Lung microvascular endothelial cell (primary cell): ENCODE measurements at regions not wholly inside any gene's neighbourhood (a gene's known extent, or its start where the extent isn't known, plus 50 kb on each side); places are given as distances from the start of the nearest gene placed in this dataset.
"Not testable (repeated sequence)": the region's sequence is repeated elsewhere in the genome, so short reads cannot be mapped to it uniquely, and the experiment has no call there.

Source experiments
- DNase-seq, 2 donors: peaks; one replicate each; pipeline versions ENCODE4 v3.0.0 to v3.0.0-alpha.2; 2010; ENCODE audit warnings: low read depth in 2 of 2

DNA sequence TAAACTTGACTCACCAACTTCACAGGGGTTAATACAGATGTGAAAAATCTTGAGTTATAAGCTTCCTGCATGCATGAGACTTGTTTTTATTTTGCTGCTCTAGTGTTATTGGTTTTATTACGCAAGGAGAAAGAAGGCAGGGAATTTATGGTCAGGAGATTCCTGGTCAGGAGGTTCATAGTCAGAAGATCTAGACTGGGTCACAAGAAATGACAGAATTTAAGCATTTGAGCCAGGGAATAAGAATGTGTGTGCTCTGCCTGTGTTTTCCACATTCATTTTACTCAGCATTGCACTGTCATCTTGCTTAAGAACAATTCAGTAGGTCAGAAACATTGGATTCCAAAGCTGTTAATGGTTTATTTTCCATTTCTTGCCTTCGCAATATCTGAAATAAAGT is 2522.1 kb downstream of the ARAP2 start:
- no peak for DNase-seq

DNA sequence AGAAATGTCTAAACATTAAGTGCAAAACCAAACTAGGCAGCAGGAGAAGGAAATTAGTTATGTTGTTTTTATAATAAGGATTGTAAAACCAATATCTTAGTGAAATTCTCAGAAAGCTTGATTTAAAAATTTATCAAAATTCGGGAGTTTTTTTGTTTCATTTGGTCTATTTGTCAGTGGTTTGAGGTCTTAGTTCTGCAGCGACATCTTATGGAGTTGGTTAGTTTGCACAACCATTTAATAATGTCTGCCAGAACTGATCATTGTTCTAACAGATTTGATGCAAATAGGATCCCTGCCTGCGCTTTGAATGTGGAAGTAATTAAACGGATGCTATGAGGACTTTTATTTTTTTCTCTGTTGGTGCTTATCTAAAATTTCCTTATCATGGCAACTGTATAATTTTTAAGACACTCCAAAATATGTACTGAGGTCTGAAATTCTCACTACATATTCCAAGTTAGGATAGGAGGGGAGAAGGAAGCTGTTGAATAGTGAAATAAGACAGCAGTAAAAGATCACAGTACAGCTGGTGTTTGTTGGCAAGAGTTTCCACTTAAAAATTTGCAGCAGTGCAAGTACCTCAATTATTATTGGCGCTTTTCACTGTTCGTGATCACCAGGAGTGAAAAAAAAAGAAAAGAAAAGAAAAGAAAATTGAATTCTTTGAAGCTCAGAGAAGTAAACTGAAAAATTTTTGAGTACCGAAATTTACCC is 2521.4 kb downstream of the ARAP2 start:
- DNase-seq = no peak

DNA sequence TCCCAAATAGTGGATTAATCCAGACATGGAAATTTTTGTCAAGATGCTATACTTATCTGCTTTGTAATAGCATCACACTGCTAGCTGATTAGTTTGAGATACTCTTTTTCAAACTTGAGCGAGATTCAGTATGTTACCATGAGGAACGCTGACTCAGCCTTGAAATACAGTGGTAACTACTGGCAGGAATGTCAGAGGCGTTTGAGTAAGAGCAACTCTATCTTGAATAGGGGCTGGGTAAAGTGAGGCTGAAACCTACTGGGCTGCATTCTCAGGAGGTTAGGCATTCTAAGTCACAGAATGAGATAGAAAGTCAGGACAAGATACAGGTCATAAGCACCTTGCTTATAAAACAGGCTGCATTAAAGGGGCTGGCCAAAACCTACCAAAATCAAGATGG is 2519.6 kb downstream of the ARAP2 start:
- no peak for DNase-seq

DNA sequence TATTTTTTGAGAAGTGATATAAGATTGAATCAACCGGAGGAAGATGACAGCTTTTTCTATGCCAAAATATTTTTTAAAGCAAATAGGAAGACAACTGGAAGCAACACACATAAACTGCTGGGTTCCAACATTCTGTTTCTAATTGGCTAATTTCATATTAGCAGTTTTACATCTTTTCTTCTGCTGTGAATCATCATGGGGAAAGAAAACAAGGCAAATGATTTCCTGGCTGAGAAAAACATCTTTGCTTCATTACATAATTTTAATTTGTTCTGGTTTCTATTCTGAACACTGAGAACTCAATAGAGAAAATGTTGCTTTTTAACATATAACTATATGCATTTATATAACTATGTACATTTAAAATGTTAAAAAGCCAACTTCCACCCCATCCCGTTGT is 2518.5 kb downstream of the ARAP2 start:
- DNase-seq = no peak

GRCh38 chr4:33737726-33738125 is 2506.6 kb downstream of the ARAP2 start:
- DNase-seq = no peak

GRCh38 chr4:33739884-33740632 is 2504.3 kb downstream of the ARAP2 start:
- DNase-seq = no peak

- not testable (repeated sequence) for DNase-seq
Measured at GRCh38 chr4:33740871-33741270, 2503.4 kb downstream of the ARAP2 start.

GRCh38 chr4:33746979-33747378 is 2497.3 kb downstream of the ARAP2 start:
- no peak for DNase-seq

DNA sequence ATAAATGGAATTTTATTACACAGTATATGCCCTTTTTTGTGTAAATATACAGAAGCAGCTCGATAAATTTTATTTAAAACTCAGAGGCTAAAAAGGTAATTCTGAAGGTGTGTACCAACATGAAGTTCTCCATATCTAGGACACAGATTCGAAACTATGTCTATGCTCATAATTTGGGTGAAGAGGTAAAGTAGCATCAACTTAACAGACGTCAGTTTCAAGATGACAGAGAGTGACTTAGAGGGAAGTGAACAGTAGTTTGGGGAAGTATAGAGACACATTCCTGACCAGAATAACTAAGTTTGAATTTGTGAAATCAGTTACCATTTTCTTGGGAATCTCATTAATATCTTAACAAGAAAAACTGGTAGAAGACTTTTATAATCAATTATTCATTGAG is 2493.3 kb downstream of the ARAP2 start:
- no peak for DNase-seq

DNA sequence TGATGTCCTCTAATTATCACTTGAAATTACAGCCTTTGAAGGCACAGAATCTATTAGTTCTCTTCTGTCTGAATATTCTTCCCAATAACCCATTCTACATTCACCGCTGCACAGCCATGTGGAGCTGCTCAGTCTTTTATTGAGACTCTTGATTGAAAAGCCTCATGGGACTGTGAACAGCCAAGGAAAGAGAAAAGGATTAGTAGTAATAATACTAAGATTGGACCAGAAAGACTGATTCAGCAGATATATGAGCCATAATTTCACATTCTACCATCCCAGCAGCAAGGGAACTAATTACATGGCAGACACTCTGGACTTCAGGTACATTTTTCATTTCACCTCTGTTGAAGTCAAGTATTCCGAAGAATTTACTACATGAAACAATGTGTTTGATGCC is 2471.7 kb downstream of the ARAP2 start:
- DNase-seq = no peak

DNA sequence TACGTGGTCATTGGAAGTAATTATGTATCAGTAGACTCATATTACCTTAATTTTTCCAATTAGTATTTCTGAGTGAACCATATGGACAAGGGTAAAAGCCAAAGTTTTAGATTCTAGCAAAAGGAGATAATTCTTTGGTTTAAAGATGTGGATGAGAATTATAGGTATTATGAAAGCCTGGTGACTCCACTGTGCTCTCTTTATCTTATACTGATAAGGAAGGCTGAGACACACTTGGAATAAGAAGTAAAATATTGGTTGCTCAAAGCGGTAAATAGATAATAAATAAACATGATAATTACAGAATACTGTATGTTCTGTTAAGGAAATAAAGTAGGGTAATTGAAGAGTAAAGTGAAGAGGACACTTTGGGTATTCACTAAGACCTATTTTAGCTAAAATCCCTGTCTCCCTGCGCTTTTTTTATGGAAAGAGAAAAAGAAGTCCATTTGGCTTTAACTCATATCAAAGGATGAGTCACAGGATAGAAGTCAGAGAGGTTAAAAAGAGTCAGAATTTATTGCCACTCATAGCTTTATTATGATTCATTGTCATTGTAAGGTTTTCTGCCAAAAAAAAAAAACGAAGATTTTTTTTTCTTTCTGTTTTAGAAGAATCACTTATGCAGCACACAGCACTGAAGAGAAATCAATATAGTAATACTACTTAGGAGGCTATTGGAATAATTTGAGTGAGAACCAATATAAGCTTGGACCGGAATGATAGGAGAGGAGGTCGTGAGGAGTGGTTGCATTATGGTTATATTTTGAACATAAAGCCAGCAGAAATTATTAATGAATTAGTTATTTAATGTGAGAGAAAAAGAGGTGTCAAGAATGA is 2463.1 kb downstream of the ARAP2 start:
- DNase-seq = no peak

GRCh38 chr4:33785843-33786242 is 2458.5 kb downstream of the ARAP2 start:
- DNase-seq = no peak

- no peak for DNase-seq
Measured at GRCh38 chr4:33802578-33802977, 2441.7 kb downstream of the ARAP2 start.

GRCh38 chr4:33825685-33826084 is 2418.6 kb downstream of the ARAP2 start:
- DNase-seq = no peak

GRCh38 chr4:33829356-33829755 is 2415.0 kb downstream of the ARAP2 start:
- DNase-seq = not testable (repeated sequence)

DNA sequence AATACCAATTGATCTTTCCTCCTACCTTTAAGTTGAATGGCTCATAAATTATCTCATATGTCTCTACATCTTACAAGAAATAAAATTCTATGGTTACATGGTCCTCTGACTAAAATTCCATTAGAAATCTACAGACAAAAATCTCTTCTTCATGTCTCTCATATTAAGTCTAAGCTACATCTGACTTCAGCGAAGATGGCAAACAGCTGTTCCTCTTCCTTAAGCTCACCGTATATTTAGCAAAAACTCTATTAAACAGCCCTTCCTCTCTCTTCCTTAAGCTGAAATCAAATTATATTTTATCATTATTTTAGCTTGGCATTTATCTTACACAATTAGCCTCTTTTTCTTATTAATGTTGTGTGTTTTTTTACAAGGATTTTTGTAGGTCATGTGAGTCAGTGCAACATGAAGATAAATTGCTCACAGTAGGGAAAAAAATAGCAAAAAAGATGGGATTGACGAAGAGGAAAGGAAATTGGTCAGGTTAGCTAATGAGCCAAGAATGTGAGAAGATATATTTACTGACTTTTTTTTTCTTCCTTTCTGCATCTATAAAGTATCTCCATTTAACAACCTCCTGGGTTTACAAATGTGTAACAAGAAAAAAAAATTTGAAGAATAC is 2412.8 kb downstream of the ARAP2 start:
- no peak for DNase-seq

DNA sequence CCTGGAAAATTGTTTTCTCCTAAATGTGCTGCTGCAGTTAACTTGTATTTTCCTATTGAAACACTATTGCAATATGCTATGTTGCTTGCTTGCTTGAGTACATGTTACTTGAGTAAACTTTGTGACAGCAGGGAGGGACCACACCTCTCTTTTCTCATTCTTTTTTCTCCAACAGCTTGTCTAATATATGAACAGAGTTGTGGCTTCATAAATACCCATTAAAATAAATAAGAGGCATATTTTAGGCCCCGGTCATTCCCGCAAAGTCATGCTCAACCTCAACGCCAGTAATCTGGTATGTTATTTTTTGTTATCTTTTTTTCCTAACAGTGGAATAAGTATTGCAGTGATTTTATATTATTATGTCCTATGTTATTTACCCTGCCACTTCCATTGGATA is 2408.6 kb downstream of the ARAP2 start:
- not testable (repeated sequence) for DNase-seq

- DNase-seq = no peak
Measured at GRCh38 chr4:33837043-33837838, 2407.1 kb downstream of the ARAP2 start.

DNA sequence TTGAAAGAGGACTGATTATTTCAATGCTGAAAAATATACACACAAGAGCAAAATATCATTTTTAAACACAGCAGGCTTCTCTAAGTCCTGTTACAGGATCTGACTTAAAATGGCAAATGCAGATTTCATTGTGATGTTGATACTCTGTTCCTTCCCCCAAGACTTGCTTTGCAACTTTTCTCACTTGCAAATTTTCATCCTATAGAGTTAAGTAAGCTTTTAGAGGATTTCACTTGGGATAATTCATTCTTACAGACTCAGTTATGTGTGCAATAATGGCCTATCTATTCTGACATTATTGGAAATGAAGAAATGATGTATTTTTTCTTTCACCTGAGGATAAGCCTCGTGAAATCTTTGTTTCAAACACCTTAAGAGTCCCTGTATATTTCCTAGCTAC is 2403.2 kb downstream of the ARAP2 start:
- DNase-seq = no peak

GRCh38 chr4:33850371-33850902 is 2393.9 kb downstream of the ARAP2 start:
- no peak for DNase-seq

DNA sequence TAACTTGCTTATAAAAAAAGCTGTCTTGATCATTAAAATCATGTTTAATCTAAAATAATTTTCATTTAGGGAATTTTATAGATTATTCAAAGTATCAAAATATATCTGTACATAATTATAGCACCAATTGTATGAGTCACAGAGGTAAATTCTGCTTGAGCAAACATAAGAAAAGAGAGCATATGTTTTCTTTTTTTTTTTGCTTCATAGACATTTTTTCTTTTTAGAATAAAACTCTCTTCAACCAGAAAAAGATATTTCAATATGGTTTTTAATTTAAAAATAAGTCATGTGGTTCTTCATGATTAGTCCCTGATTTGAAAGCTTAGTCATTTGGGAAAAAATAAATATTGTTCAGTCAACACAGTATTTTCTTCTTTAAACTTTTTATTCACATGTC is 2390.6 kb downstream of the ARAP2 start:
- not testable (repeated sequence) for DNase-seq
